ENCODE measurements at regions not wholly inside any gene's neighbourhood (a gene's known extent, or its start where the extent isn't known, plus 50 kb on each side); places are given as distances from the start of the nearest gene placed in this dataset.
A peak's percentile ranks its signal among the peaks of the same experiment; 100 is the strongest.

DNA sequence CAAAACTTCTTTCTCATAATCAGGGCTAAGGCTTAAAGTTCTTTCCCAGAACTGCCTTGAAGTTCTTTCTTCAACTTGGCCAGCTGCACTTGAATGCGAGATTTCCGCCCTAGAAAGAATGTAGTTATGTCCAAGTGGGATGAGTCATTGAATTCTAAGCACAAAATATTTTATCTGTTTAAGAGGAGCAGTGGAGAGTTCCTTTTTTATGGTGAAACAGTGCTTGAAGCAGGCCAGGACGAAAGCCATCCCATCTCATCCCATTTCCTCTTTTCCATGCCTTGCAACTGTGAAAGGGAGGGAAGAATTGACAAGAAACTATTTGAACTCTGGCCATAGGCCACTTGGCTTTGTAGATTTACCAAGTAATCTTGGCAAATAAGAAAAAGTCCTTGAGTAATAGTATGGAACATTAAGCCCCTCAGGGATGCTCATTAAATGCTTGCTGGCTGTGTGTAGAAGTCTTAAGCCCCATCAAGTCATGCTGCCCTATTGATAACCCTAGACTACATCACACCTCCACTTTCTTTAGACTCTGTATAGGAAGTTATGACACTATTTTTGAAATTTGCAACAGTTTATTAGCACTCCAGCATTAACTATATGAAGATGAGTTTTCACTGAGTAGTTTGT, 174.5 kb downstream of the KCTD12 start:
- Histone ChIP-seq H3K27me3 (no peaks in the 10 kb centered on the region), H3K4me3 (no peak overlapping the region), H3K9me3 (no peaks in the 10 kb centered on the region), H3K4me1 (ENCODE audit: insufficient read depth) (peaks cover 10% of the 10 kb centered on the region), H3K27ac (no peak overlapping the region), H3K36me3 (no peaks in the 10 kb centered on the region)
- DNase-seq: peak in 4 of 5 donors; percentile 26 to 58 (median 36)
- intact Hi-C loops (cut with DNase I): no loop called here
- 4 to 7% (median 5%) methylated on average over 3 of the region's 3 CpGs for WGBS, 3 donors
- TF ChIP-seq EP300 (IDR thresholded peaks at IDR 0.05) (no peak), POLR2A (IDR thresholded peaks at IDR 0.05) (no peak)
- TF ChIP-seq, protein P1, sequence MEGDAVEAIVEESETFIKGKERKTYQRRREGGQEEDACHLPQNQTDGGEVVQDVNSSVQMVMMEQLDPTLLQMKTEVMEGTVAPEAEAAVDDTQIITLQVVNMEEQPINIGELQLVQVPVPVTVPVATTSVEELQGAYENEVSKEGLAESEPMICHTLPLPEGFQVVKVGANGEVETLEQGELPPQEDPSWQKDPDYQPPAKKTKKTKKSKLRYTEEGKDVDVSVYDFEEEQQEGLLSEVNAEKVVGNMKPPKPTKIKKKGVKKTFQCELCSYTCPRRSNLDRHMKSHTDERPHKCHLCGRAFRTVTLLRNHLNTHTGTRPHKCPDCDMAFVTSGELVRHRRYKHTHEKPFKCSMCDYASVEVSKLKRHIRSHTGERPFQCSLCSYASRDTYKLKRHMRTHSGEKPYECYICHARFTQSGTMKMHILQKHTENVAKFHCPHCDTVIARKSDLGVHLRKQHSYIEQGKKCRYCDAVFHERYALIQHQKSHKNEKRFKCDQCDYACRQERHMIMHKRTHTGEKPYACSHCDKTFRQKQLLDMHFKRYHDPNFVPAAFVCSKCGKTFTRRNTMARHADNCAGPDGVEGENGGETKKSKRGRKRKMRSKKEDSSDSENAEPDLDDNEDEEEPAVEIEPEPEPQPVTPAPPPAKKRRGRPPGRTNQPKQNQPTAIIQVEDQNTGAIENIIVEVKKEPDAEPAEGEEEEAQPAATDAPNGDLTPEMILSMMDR (IDR thresholded peaks at IDR 0.05): no peak

DNA sequence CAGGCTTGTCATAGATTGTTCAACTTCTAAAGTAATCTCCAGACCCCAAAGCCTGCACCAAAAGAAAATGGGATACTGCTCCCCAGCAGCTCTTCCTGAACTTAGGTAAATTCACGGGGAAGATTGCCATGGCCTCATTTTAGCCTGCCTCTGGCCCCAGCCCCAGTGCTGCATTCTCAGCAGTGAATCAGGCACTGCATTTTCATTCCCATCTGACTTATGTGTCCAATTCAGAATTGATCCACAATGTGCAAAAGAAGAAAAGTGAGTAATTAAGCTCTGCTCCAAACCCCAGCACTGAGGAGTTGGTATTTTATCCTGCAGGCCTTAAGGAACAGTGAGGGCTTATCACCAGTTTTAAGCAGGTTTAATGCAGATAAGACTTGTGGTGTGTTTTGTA, 176.4 kb downstream of the KCTD12 start:
- 78 to 85% (median 80%) methylated on average over 1 of the region's 1 CpG for WGBS, 3 donors
- H3K27me3 ChIP-seq: no peaks in the 10 kb centered on the region
- no peak overlapping the region for H3K4me3 ChIP-seq
- H3K9me3 ChIP-seq: no peaks in the 10 kb centered on the region
- no peak overlapping the region for H3K27ac ChIP-seq
- peaks cover 10% of the 10 kb centered on the region for H3K4me1 ChIP-seq (ENCODE audit: insufficient read depth)
- no peak for DNase-seq
- TF ChIP-seq, protein P1 (IDR thresholded peaks at IDR 0.05): no peak
- TF ChIP-seq EP300 (IDR thresholded peaks at IDR 0.05) (no peak), POLR2A (IDR thresholded peaks at IDR 0.05) (no peak)
- intact Hi-C loops (cut with DNase I): no loop called here
- H3K36me3 ChIP-seq: no peaks in the 10 kb centered on the region

DNA sequence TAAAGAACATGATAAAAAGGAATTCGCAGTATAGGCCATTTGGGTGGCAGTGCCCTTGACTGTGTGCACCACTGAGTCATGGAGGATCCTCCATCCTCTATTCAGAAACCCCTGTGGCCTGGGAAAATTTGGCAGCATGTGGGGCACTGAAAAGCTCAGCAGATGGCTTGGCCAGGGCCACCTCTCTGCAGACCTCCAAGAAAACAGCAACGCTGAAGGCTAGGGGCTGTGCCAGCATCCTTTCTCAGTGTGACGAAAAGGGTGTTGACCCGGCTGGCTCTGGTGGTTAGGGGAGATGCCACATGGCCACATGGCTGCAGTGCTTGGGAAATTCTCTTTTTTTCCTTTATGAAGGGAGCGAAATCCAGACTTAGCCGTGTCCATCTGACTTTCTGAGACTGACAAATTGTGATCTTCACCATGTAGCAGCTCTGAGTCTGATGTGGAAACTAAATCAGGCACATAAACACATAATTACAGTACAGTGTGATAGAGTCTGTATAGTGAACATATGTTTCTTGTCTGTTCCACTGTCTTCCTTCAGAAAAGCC, 178.0 kb downstream of the KCTD12 start:
- Histone ChIP-seq H3K9me3 (no peaks in the 10 kb centered on the region), H3K27me3 (no peaks in the 10 kb centered on the region), H3K4me3 (no peak overlapping the region), H3K27ac (no peak overlapping the region), H3K36me3 (no peaks in the 10 kb centered on the region), H3K4me1 (ENCODE audit: insufficient read depth) (peaks cover 11% of the 10 kb centered on the region)
- WGBS, 3 donors: 73 to 79% (median 73%) methylated on average over 6 of the region's 6 CpGs
- intact Hi-C loops (cut with DNase I): no loop called here
- no peak for DNase-seq
- TF ChIP-seq, protein P1 (IDR thresholded peaks at IDR 0.05): no peak
- no peak for TF ChIP-seq POLR2A (IDR thresholded peaks at IDR 0.05)
- TF ChIP-seq EP300 (IDR thresholded peaks at IDR 0.05): no peak

DNA sequence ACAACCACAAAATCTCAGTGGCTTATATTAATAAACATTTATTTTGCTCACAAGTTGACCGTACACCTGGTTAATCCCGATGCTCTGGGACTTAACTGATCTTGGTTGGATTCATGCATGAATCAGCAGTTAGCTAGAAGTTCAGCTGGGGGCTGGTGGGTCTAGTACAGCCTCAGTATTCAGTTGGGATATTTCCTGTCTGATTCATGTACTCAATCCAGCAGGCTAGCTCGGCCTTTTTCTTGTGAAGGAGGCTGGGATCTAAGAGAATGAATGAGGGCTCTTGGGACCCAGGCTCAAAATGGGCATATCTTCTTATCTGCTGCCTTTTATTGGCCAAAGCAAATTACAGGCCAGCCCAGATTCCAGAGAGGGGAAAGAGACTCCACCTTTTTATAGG, 178.8 kb downstream of the KCTD12 start:
- no peak for DNase-seq
- intact Hi-C loops (cut with DNase I): no loop called here
- TF ChIP-seq POLR2A (IDR thresholded peaks at IDR 0.05) (no peak), EP300 (IDR thresholded peaks at IDR 0.05) (no peak)
- TF ChIP-seq, protein P1 (IDR thresholded peaks at IDR 0.05): no peak
- Histone ChIP-seq H3K27ac (no peak overlapping the region), H3K4me3 (no peak overlapping the region), H3K36me3 (no peaks in the 10 kb centered on the region), H3K4me1 (ENCODE audit: insufficient read depth) (peaks cover 11% of the 10 kb centered on the region), H3K9me3 (no peaks in the 10 kb centered on the region), H3K27me3 (no peaks in the 10 kb centered on the region)
- WGBS, 3 donors: 82 to 87% (median 86%) methylated on average over 3 of the region's 3 CpGs

Data from ovary (tissue), 7 donors.